H9 (cell line): ENCODE measurements at regions not wholly inside any gene's neighbourhood (a gene's known extent, or its start where the extent isn't known, plus 50 kb on each side); places are given as distances from the start of the nearest gene placed in this dataset.

ENCODE experiments used
- DNase-seq: peaks from one replicate; pipeline ENCODE4 v3.0.0-alpha.2; 2017
- H2AFZ ChIP-seq: one replicate; pipeline ENCODE4 v1.6.1; 2013; ENCODE audit warnings: mild to moderate bottlenecking, low read length, control low read depth, moderate library complexity
- H2AK5ac ChIP-seq: 2 replicates; pipeline ENCODE4 v1.6.1; 2013; ENCODE audit warnings: low read length, control low read depth, mixed read lengths; ENCODE audit not compliant: insufficient read length
- H2BK120ac ChIP-seq: one replicate; pipeline ENCODE4 v1.6.1; 2013; ENCODE audit warnings: low read depth, mild to moderate bottlenecking, low read length, control low read depth, inconsistent platforms; ENCODE audit not compliant: poor library complexity, severe bottlenecking
- H2BK12ac ChIP-seq: 2 replicates; pipeline ENCODE4 v1.6.1; 2013; ENCODE audit warnings: low read length, control low read depth, mixed read lengths, low read depth; ENCODE audit not compliant: insufficient read length
- H2BK15ac ChIP-seq: 2 replicates; pipeline ENCODE4 v1.6.1; 2013; ENCODE audit warnings: low read depth, low read length, control low read depth
- H2BK20ac ChIP-seq: one replicate; pipeline ENCODE4 v1.6.1; 2013; ENCODE audit warnings: low read depth, mild to moderate bottlenecking, low read length, control low read depth, inconsistent platforms; ENCODE audit not compliant: poor library complexity, severe bottlenecking
- H2BK5ac ChIP-seq: 2 replicates; pipeline ENCODE4 v1.6.1; 2013; ENCODE audit warnings: low read length, control low read depth, mixed read lengths; ENCODE audit not compliant: insufficient read length
- H3K14ac ChIP-seq: 2 replicates; pipeline ENCODE4 v1.6.1; 2013; ENCODE audit warnings: low read length, control low read depth; ENCODE audit not compliant: insufficient read depth
- H3K18ac ChIP-seq: 2 replicates; pipeline ENCODE4 v1.6.1; 2013; ENCODE audit warnings: low read depth, mild to moderate bottlenecking, mixed read lengths, low read length, control low read depth; ENCODE audit not compliant: insufficient read length
- H3K23ac ChIP-seq: 2 replicates; pipeline ENCODE4 v1.6.1; 2013; ENCODE audit warnings: low read length, control low read depth, mixed read lengths, low read depth; ENCODE audit not compliant: insufficient read length
- H3K23me2 ChIP-seq: 2 replicates; pipeline ENCODE4 v1.6.1; 2013; ENCODE audit warnings: low read depth, mild to moderate bottlenecking, mixed read lengths, low read length, control low read depth; ENCODE audit not compliant: insufficient read length, poor library complexity, severe bottlenecking
- H3K27ac ChIP-seq: 2 replicates; pipeline ENCODE4 v1.5.1; 2013; ENCODE audit warnings: low read length, control low read depth, mixed read lengths, low read depth; ENCODE audit not compliant: insufficient read length
- H3K27me3 ChIP-seq: 2 replicates; pipeline ENCODE4 v1.6.1; 2013; ENCODE audit warnings: low read length, control low read depth, inconsistent platforms; ENCODE audit not compliant: insufficient read depth
- H3K4ac ChIP-seq: 2 replicates; pipeline ENCODE4 v1.6.1; 2013; ENCODE audit warnings: low read depth, mild to moderate bottlenecking, control low read depth, inconsistent platforms, low read length, moderate library complexity
- H3K4me1 ChIP-seq: 2 replicates; pipeline ENCODE4 v1.6.1; 2013; ENCODE audit warnings: low read length, control low read depth, inconsistent platforms; ENCODE audit not compliant: insufficient read depth
- H3K4me2 ChIP-seq: 2 replicates; pipeline ENCODE4 v1.6.1; 2013; ENCODE audit warnings: low read length, control low read depth, mixed read lengths; ENCODE audit not compliant: insufficient read length, insufficient read depth
- H3K56ac ChIP-seq: 2 replicates; pipeline ENCODE4 v1.6.1; 2013; ENCODE audit warnings: low read depth, mild to moderate bottlenecking, mixed read lengths, low read length, control low read depth; ENCODE audit not compliant: insufficient read length
- H3K79me1 ChIP-seq: 2 replicates; pipeline ENCODE4 v1.6.1; 2013; ENCODE audit warnings: low read depth, mild to moderate bottlenecking, moderate library complexity, low read length, control low read depth, inconsistent platforms; ENCODE audit not compliant: insufficient read depth, poor library complexity, severe bottlenecking
- H3K79me2 ChIP-seq: 2 replicates; pipeline ENCODE4 v1.6.1; 2013; ENCODE audit warnings: low read length, control low read depth, inconsistent platforms; ENCODE audit not compliant: insufficient read depth
- H3K9ac ChIP-seq: 2 replicates; pipeline ENCODE4 v1.6.1; 2013; ENCODE audit warnings: low read length, control low read depth, mixed read lengths; ENCODE audit not compliant: insufficient read length; ENCODE audit errors: extremely low read depth
- H3K9me3 ChIP-seq: one replicate; pipeline ENCODE4 v1.6.1; 2013; ENCODE audit warnings: low read depth, low read length, inconsistent platforms; ENCODE audit not compliant: control insufficient read depth
- H3T11ph ChIP-seq: one replicate; pipeline ENCODE4 v1.6.1; 2013; ENCODE audit warnings: mild to moderate bottlenecking, low read length, control low read depth, inconsistent platforms
- H4K20me1 ChIP-seq: one replicate; pipeline ENCODE4 v1.6.1; 2013; ENCODE audit not compliant: control insufficient read depth, insufficient read length, insufficient read depth
- H4K5ac ChIP-seq: 2 replicates; pipeline ENCODE4 v1.6.1; 2013; ENCODE audit warnings: low read depth, mild to moderate bottlenecking, mixed read lengths, low read length, control low read depth; ENCODE audit not compliant: insufficient read length
- H4K8ac ChIP-seq: replicated peaks from 2 replicates; pipeline ENCODE4 v1.6.1; 2013; ENCODE audit warnings: low read length, control low read depth, mixed read lengths, low read depth; ENCODE audit not compliant: insufficient read length
- H4K91ac ChIP-seq: 2 replicates; pipeline ENCODE4 v1.6.1; 2013; ENCODE audit warnings: low read depth, mild to moderate bottlenecking, moderate library complexity, mixed read lengths, low read length, control low read depth; ENCODE audit not compliant: insufficient read length
- H3K27ac Mint-ChIP-seq, 3 experiments: 2 replicates in 2 of 3; 3 replicates in 1 of 3; pipeline ENCODE4 v1.8.0; 2020 to 2021; ENCODE audit warnings: mixed read lengths in 3 of 3, mild to moderate bottlenecking in 1 of 3, moderate library complexity in 1 of 3
- H3K27me3 Mint-ChIP-seq: 2 replicates; pipeline ENCODE4 v1.8.0; 2021; ENCODE audit warnings: low read depth, mild to moderate bottlenecking, moderate library complexity, mixed read lengths
- H3K36me3 Mint-ChIP-seq, 3 experiments: 2 replicates in 2 of 3; 3 replicates in 1 of 3; pipeline ENCODE4 v1.8.0; 2020 to 2021; ENCODE audit warnings: low read depth in 3 of 3, mixed read lengths in 3 of 3; ENCODE audit not compliant: insufficient read depth in 1 of 3
- H3K4me1 Mint-ChIP-seq, 2 experiments: 2 replicates each; pipeline ENCODE4 v1.8.0; 2020; ENCODE audit warnings: mixed read lengths in 2 of 2
- H3K4me3 Mint-ChIP-seq, 2 experiments: 2 replicates in 1 of 2; 3 replicates in 1 of 2; pipeline ENCODE4 v1.8.0; 2020 to 2021; ENCODE audit warnings: mild to moderate bottlenecking in 2 of 2, mixed read lengths in 2 of 2, moderate library complexity in 1 of 2
- H3K9me3 Mint-ChIP-seq, 2 experiments: 2 replicates in 1 of 2; 3 replicates in 1 of 2; pipeline ENCODE4 v1.8.0; 2020; ENCODE audit warnings: mild to moderate bottlenecking in 2 of 2, mixed read lengths in 2 of 2, moderate library complexity in 1 of 2
- CTCF ChIP-seq: fragments of 200-600 bp; sonication (generic); conservative IDR thresholded peaks from 3 replicates; pipeline ENCODE4 v1.8.0; 2021; ENCODE audit warnings: antibody characterized with exemption, mild to moderate bottlenecking
- WGBS: extraction: QIAGEN DNeasy Blood & Tissue Kit; methylation state at CpG from one replicate; pipeline ENCODE4 v1.1.7; 2013; ENCODE audit warnings: missing lambda C conversion rate, low lambda C conversion rate, mixed read lengths; ENCODE audit not compliant: insufficient read length; ENCODE audit errors: extremely low coverage; 5-methylcytosine and 5-hydroxymethylcytosine counted together

GRCh38 chr2:2843969-2844548 lies 513.0 kb upstream of the MYT1L start:
- Histone ChIP-seq H3K9ac (no peak overlapping the region), H3K23me2 (no peaks in the 10 kb centered on the region), H3K79me2 (no peaks in the 10 kb centered on the region), H3K27ac (no peak overlapping the region), H3K23ac (no peak overlapping the region), H3K56ac (no peak overlapping the region), H2BK5ac (no peak overlapping the region), H2BK120ac (no peak overlapping the region), H2AFZ (no peak overlapping the region), H4K5ac (no peak overlapping the region), H3T11ph (no peak overlapping the region), H4K91ac (no peak overlapping the region), H3K9me3 (no peaks in the 10 kb centered on the region), H4K8ac (no peak overlapping the region), H2BK12ac (no peak overlapping the region), H3K79me1 (no peaks in the 10 kb centered on the region), H2BK15ac (no peak overlapping the region), H4K20me1 (no peaks in the 10 kb centered on the region), H3K4ac (no peak overlapping the region), H2AK5ac (no peak overlapping the region), H3K14ac (no peak overlapping the region), H2BK20ac (no peak overlapping the region), H3K18ac (no peak overlapping the region), H3K4me2 (no peak overlapping the region), H3K27me3 (no peaks in the 10 kb centered on the region), H3K4me1 (no peaks in the 10 kb centered on the region; the same call in 1 of the 2 replicates)
- peak; percentile 68 for TF ChIP-seq CTCF
- Mint-ChIP-seq H3K27me3 (no peaks in the 10 kb centered on the region; the same call in 1 of the 2 replicates), H3K9me3 (no peaks in the 10 kb centered on the region; a peak in 1 of 5 replicates), H3K4me1 (peaks cover 8 to 10% of the 10 kb centered on the region in 2 experiments), H3K36me3 (no peaks in the 10 kb centered on the region), H3K4me3 (no peak overlapping the region), H3K27ac (no peak overlapping the region)
- WGBS = no CpG with 5 or more reads among the region's 11 CpGs
- DNase-seq = no peak
